HG03045 (cell line): ENCODE measurements at regions not wholly inside any gene's neighbourhood (a gene's known extent, or its start where the extent isn't known, plus 50 kb on each side); places are given as distances from the start of the nearest gene placed in this dataset.
"Not testable (repeated sequence)": the region's sequence is repeated elsewhere in the genome, so short reads cannot be mapped to it uniquely, and the experiment has no call there.

ENCODE experiments used
- ATAC-seq: cut with Tn5 transposase; IDR thresholded peaks from one replicate; pipeline ENCODE4 v1.9.1; 2021; ENCODE audit warnings: mild to moderate bottlenecking, moderate library complexity; ENCODE audit not compliant: unreplicated experiment

DNA sequence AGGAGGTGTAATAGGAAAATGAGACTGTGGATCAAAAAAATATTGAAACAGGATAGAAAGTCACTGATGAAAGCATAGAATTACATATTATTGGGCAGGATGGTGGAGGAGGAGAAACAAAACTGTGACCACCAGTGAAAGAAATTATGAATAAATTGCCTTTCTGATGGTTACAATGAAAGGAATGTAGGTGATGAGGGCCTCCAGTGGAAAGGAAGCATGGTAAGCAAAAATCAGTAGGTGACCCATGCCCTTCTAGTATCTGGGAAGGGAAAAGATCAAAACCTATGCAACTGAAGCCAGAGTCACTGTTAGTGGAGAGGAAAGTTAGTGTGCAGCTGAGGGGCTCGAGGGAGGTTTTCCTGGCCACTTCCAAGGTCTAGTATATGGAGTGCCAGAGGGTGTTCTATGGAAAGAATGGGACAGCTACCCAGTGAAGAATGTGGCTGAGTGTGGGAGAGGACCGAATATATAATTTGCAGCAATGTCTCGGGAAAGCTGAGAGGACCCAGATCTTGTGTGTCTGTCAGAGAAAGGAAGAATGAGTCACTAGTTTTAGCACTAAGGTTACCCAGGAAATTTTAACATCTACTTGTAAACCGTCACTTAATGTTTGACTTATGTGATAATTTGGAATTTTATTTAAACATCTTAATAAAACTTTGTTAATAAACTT lies 146.2 kb downstream of the NFKBIZ start:
- no peak for ATAC-seq

DNA sequence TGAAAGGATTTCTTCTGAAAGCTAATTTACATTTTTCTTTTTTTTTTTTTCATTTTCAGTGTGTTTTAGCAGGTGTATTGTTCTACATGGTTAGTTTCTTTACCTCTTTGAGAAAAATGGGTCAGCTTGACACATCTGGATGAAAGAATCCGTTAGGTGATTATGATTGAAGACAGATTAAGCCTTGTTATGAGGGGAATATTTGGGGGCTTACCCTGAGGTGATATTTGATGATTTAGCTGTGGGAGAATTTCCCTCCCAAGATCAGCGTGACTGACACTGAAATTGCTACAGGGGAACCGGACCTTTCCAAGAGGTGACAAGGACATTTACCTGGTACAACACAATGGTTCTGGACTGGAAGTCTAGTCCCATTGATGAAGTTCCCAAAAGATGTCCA lies 147.5 kb downstream of the NFKBIZ start:
- no peak for ATAC-seq

DNA sequence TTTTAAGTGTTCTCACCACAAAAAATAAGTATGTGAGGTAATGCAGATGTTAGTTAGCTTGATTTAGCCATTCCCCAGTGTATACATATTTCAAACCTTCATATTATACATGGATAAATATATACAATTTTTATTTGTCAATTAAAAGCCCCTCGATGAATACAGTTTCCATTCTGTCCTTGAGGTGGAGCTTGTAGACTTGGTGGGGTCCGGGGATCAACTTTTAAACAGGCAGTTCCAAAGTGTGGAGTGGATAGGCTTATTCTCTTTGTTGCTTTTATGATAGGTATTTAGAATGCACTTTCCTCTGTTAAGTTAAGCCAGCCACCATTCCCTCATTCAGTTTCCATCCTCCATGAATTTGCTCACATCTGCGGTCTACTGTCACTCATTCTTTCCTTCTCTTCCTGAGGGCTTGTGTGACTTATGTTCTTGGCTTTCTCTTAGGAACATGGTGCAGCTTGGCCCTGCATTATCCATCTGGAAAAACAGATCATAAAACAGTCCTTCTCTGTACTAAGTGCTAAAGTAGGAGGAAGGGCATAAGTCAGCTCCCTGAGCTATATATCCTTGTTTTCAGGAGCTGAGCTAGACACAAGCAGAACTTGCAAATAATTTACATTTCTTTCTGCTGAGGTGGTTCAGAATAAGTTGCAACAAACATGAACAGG lies 149.1 kb downstream of the NFKBIZ start:
- no peak for ATAC-seq

DNA sequence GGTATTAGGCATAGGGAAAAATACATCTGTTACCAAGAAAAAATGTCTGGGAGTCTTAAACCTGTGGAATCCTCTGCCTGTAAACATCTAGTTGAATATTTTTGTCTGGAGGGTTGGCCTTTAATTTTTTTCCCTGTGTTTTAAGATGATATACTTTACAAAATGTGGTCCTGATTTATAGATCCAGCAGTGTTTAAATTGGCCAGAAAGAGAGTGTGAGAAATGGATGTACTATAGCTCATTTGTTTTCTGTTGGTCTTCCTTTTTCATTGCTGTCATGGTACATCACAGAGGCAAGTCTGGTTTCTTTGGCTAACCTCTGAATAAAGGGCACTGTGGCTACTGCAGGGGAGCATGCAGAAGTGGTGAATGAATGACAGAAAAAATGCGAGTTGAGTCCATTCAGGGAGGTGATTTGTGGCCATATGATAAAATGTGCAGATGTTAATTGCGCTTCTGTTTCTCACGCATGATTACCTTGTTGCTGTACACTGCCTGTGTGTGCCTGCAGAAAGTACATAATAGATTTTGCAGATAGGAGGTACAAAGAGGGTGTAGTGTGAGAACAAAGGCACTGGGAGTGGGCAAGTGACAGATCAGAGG lies 150.0 kb downstream of the NFKBIZ start:
- no peak for ATAC-seq

DNA sequence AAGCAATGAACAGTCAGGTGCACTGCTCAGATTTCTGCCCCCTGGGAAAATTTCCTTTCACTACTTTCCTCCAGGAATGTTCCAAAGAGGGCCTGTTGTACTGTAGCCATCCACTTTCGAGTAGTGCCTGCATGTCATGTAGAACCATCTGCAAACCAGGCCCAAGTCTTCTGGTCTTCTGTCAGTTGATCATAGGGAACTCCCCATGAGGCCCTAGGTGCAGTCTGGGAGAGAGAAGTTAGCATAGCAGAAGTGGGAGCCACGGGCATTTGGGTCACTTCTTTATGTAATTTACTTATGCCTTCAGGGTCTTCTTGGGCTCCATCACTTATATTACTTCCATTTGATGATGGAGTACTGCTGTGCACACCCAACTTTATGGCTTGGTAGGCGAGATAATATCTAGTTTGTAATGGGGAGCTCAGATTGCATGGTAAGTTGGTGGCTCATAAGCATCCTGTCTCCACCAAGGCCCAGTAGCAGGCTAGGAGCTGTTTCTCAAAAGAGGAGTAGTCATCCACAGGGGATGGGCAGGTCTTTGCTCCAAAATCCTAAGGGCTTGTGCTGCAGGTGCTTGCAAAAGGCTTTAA lies 151.4 kb downstream of the NFKBIZ start:
- ATAC-seq: no peak

DNA sequence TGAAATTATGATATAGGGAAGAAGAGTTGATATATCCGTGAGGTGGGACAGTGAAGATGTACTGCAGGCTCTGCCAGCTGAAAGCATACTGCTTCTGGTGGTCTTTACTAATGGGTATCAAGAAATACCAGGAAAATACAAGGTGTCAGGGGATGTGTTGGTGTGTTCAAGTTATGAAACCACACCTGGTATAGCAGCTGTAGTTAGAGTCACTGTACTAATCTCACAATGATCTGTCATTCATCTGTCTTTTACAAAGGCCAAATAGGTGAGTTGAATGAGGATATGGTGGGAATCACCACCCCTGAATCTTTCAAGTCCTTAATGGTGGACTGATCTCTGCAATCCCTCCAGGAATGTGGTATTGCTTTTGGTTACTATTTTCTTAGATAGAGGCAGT lies 152.7 kb downstream of the NFKBIZ start:
- no peak for ATAC-seq

DNA sequence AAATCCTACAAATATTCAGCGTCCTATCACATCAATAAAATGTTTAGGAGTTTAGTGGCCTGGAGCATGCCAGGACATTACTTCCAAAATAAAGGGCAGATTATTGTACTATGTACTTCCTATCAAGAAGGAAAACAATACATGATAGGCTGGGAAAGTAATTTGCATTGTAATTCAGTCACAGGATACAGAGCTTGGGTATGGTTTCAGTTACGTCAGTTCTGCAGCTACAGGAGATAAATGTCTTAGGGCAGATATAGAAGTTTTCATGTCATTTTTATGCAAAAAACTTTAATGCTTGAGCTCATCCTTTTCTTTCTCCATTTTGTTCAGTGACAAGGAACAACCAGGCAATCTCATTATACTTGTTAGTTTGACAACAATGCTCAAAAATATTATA lies 155.2 kb downstream of the NFKBIZ start:
- ATAC-seq: no peak

DNA sequence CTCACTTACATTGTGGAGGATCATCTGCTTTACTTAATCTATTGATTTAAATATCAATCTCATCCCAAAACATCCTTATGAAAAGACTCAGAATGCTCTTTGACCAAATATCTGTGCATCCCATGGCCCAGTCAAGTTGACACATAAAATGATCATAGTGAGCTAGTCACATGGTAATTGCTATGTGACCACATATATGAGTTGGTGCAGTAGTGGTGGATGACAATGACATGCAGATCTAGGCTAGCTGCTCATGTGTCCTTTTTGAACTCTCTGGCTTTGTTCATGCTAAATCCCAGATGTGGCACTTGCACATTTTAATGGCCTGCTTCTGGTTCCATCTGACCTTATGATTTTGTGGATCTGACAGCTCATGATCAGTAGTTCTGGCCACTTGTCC lies 156.2 kb downstream of the NFKBIZ start:
- ATAC-seq: no peak

DNA sequence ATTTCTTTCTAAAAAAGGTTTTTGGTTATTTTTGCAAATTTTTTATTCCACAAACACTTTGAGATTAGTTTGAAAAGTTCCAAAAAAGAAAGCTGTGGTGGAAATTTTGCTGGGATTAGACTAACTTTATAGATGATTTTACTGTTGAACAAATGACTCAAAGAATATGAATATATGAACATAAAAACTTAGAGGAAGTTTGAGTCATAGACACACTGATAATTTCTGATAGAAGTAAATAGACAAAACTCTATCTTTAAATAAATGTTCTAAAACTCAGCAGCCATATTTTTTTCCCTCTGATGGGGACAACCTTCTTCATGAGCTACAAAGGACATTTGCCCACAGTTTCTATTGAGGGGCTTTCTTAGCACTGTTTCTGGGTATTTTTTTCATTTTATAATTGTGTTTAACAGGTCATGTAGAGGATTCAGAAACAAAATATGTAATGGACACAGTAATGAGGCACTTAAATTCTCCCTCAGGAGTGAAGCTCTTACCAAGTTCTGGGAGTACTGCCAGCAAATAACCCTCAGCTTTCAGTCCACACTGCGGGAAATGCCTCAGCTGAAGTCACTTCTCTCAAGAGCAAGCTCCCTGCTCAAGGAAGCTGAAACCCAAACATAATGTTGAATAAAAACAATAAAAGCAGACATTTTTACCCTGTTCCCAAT lies 157.6 kb downstream of the NFKBIZ start:
- no peak for ATAC-seq

DNA sequence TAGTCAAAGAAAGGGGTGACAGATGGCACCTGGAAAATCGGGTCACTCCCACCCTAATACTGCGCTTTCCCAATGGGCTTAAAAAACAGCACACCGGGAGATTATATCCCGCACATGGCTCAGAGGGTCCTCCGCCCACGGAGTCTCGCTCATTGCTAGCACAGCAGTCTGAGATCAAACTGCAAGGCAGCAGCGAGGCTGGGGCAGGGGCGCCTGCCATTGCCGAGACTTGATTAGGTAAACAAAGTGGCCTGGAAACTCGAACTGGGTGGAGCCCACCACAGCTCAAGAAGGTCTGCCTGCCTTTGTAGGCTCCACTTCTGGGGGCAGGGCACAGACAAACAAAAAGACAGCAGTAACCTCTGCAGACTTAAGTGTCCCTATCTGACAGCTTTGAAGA lies 159.1 kb downstream of the NFKBIZ start:
- ATAC-seq: not testable (repeated sequence)

DNA sequence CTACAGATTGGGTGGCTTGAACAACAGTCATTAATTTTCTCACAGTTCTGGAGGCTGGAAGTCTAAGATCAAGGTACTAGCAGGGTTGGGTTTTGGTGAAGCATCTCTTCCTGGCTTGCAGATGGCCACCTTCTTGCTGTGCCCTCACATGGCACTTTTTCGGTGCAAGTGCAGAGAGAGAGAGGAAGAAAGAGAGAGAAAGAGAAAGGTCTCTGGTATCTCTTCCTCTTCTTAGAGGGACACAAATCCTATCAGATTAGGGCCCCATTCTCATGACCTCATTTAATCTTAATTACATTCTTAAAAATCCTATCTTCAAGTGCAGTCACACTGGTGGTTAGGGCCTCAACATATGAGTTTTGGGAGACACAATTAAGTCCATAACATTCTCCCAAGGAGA lies 167.1 kb downstream of the NFKBIZ start:
- no peak for ATAC-seq

DNA sequence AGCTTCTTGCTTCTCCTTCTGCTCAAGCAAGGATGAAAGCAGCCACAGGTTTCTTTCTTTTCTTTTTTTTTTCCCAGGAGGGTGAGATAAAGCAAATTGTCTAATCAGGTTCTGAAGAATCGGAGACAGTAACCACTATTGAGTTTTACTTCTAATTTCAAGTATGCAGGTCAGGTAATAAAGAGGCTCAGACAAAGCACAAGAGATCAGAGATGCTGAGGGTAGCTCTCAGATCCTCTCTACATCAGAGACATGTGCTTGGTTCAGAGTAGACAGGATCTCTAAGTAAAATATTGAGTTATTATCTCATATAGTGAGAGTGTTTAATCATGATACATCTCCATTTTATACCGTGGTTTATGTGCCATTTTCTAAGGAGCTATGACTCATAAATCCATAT lies 168.5 kb downstream of the NFKBIZ start:
- no peak for ATAC-seq

DNA sequence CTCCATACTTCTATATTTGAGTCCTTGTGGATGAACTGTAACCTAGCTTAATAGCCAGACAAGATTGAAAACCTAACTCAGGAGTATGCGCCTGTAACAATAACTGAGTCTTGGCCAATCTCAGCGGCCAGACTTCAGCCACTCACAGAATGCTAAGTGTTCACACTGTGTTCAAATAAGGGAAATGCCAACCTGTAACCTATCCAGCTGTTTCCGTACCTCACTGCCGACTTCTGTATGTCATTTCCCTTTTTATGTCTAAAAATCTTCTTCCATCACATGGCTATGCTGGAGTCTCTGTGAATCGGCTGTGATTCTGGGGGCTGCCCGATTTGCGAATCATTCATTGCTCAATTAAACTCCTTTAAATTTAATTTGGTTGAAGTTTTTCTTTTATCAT lies 169.2 kb downstream of the NFKBIZ start:
- ATAC-seq: no peak

DNA sequence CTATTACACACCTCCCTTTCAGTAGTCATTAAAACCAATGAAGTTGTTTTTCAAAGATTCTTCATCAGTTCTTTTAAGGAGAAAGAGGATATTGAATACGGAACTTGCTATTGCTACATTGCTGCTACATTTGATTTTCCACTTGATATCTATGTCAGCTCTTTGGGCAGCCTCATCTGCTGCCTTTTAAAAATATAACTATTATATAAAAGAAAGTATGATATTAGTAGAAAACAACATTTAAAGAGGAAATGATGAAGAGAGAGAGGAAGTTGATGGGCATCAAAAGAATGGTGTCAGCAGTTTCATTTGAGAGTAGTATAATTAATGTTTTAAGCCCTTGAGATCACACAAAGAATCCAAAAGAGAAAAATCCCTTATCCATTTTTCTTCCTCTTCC lies 171.4 kb downstream of the NFKBIZ start:
- ATAC-seq: no peak

DNA sequence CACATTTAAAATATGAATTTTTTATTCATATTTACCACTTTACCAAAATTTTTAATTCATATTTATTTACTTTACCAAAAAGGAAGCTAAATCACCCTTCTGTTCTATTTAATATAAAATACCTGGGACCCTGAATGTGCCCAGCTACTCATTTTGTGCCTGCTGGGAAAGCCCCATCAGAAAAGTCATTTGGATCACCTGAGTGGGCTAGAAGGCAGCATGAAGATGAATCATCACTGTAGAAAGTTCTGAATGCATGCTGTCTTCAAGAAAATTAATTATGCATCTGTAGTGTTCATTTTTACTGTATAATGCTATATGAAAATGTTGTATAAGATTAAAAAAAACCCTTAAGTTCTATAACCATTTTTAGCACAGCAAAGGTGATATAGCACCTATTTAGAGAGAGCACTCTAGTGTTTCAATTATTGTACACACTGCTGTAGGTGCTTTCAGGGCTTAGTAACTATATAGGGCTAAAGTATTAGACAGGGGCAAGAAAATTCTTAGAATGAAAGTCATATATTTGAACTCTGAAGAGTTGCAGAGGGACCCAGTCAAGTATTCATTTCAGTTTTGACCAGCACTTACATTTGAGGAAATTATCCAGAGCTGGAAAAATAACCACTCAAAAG lies 175.1 kb downstream of the NFKBIZ start:
- no peak for ATAC-seq

DNA sequence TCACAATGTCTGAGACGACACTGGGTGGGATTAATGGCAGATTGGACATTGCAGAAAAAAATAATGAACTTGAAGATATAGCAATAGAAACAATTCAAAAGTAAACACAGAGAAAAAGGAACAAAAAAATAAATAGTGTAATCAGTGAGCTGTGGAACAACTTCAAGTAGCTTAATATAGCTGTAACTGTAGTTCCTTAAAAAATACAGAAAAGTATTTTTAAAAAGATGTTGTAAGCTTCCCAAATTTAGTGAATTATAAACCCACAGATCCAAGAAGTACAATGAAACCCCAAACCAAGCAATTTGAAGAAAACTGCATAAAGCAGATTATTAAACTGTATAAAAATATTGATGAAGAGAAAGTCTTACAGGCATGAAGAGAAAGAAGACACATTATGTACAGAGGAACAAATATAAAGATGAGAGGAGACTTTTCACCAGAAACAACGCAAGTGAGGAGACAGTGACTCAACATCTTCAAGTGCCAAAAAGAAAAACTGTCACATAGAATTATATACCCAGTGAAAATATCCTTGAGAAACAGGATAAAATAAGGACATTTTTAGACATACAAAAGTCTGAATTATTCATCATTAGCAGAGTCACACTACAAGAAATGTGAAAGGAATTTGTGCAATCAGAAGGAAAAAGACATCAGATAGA lies 176.4 kb downstream of the NFKBIZ start:
- ATAC-seq: no peak

DNA sequence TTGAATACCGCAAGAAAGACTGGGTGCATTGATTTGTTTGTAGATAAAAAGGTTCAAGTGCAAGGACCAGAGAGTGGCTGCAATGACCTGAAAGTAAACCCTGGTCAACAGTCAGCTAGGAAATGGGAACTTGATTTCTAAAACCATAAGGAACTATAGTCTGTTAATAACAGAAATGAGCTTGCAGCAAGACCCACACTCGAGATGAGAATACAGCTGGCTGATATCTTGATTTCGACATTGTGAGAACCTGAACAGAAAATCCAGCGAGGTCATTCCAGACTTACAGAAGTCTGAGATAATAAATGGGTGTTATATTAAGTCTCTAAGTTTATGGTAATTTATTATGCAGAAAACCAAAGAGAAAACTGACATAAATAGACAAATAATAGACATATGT lies 177.3 kb downstream of the NFKBIZ start:
- no peak for ATAC-seq

DNA sequence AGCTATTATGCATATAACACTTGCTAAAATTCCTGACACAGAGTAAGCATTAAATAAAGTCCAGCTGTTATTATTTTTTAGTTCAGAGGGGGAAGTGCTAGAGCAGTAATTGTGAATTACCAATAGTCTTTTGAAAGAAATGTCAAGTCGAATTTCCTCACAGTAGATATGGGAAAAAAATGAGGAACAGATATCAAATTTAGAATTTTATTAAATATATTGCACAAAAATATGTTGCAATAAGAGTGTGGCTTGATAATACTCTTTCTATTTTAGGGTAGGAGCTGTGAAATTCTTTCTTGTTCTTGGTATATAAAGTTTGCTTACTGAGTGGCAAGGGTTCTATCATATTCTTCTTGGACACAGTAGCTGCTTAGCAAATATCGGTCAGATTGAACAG lies 181.3 kb downstream of the NFKBIZ start:
- ATAC-seq: no peak

DNA sequence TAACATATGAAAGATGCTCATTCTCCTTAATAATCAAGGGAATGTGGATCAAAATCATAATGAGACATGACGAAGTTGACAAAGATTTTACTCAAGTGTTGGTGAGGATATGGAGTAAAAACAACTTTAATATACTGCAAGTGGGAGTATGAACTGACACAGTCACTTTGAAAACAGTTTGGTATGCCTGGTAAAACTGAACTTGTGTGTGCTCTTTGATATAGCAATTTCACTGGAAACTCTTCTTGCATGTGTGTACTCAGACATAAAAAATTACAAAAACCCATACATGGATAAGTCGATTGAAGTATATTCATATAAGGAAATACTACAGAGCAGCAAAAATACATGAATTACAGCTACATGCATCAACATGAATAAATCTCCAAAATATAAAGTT lies 182.5 kb downstream of the NFKBIZ start:
- ATAC-seq: no peak

DNA sequence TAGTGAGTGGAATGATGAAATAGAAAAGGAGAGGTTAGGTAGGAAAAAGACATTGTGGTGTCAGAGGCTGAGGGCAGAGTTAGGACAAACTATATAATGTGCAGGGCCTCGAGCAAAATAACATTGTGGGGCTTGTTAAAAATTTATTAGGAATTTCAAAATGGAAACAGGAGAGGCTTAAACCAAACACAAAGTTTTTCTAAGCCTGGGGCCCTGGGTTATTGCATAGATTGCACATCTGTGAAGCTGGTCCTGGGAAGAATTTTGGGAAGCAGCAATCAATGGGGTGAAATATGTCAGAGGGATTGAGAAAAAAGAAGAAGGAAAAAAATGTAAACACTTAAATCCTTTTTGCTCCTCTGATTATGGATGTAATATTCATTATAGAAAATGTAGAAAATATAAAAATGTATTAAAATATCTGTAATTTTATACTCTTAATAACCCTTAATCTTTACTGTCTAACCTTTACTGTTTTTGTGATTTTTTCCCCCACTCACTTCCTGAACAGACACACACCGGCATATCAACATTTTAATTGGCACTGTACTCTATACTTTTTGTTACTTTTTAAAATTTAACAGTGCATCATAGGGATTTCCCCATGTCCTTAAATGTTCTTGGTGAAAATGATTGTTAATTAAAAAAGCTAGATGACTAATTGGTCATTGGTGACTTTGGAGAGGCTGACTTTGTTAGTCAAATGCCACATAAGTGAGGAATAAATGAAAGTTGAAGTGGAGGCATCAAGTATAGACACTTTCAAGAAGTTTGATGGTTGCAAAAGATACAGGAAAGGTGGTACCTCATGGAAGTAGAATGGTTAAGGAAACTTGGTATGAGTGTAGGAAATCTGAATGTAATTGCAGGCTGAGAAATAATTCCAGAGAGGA lies 183.4 kb downstream of the NFKBIZ start:
- no peak for ATAC-seq
